Activated T-cell treated with anti-CD3 and anti-CD28 coated beads, Interleukin-2, amount 50 U/mL, for 48 hours (primary cell): ENCODE measurements at regions not wholly inside any gene's neighbourhood (a gene's known extent, or its start where the extent isn't known, plus 50 kb on each side); places are given as distances from the start of the nearest gene placed in this dataset.
"Not testable (repeated sequence)": the region's sequence is repeated elsewhere in the genome, so short reads cannot be mapped to it uniquely, and the experiment has no call there.

Source experiments
- DNase-seq, 2 experiments: peaks; one replicate each; pipeline ENCODE4 v3.0.0-alpha.2; 2020

- DNase-seq, result peak in 1 of 2 experiments; percentile 26
These were observed 119.6 kb downstream of the ASB7 start for GRCh38 chr15:100721758-100722550.

- no peak for DNase-seq
These were observed 120.3 kb downstream of the ASB7 start for GRCh38 chr15:100722551-100723314.

- no peak for DNase-seq
These were observed 121.0 kb downstream of the ASB7 start for GRCh38 chr15:100723315-100723801.

GRCh38 chr15:100725121-100726069, 123.0 kb downstream of the ASB7 start:
- DNase-seq, result no peak

GRCh38 chr15:100726070-100726420, 123.7 kb downstream of the ASB7 start:
- DNase-seq, result no peak

GRCh38 chr15:100726421-100727190, 124.2 kb downstream of the ASB7 start:
- no peak for DNase-seq

GRCh38 chr15:100727291-100727851, 125.0 kb downstream of the ASB7 start:
- no peak for DNase-seq

- DNase-seq, result no peak
These were observed 126.2 kb downstream of the ASB7 start for GRCh38 chr15:100728371-100729201.

GRCh38 chr15:100729461-100729860, 127.1 kb downstream of the ASB7 start:
- no peak for DNase-seq

- DNase-seq, result no peak
These were observed 127.7 kb downstream of the ASB7 start for GRCh38 chr15:100730129-100730528.

- no peak for DNase-seq
These were observed 128.4 kb downstream of the ASB7 start for GRCh38 chr15:100730655-100731266.

- DNase-seq, result no peak
These were observed 129.1 kb downstream of the ASB7 start for GRCh38 chr15:100731267-100732152.

- no peak for DNase-seq
These were observed 130.0 kb downstream of the ASB7 start for GRCh38 chr15:100732211-100733055.

GRCh38 chr15:100733101-100733842, 130.9 kb downstream of the ASB7 start:
- no peak for DNase-seq

- not testable (repeated sequence) for DNase-seq
These were observed 131.4 kb downstream of the ASB7 start for GRCh38 chr15:100733843-100734185.

GRCh38 chr15:100734586-100734985, 132.2 kb downstream of the ASB7 start:
- DNase-seq, result no peak
